ENCODE measurements at regions not wholly inside any gene's neighbourhood (a gene's known extent, or its start where the extent isn't known, plus 50 kb on each side); places are given as distances from the start of the nearest gene placed in this dataset.

GRCh38 chr2:104650405-104650996 lies 203.4 kb upstream of the POU3F3 start:
- Histone ChIP-seq H3K27ac (ENCODE audit: low read length) (no peak overlapping the region), H3K27me3 (ENCODE audit: control insufficient read depth, insufficient read depth, low read length) (no peaks in the 10 kb centered on the region), H3K4me3 (ENCODE audit: low read length) (no peak overlapping the region), H3K9me3 (ENCODE audit: control insufficient read depth, insufficient read depth, low read length) (no peaks in the 10 kb centered on the region), H3K36me3 (ENCODE audit: control insufficient read depth, insufficient read depth, low read length) (no peaks in the 10 kb centered on the region), H3K4me1 (ENCODE audit: control insufficient read depth, insufficient read depth, low read length) (no peaks in the 10 kb centered on the region)
- no peak for DNase-seq
- no peak for TF ChIP-seq CTCF (IDR thresholded peaks at IDR 0.05)
- peaks cover 0 to 5% of the 10 kb centered on the region in 2 donors for H3K9me3 Mint-ChIP-seq
- H3K4me3 Mint-ChIP-seq = no peak overlapping the region
- no peak for ATAC-seq
- no peaks in the 10 kb centered on the region for H3K36me3 Mint-ChIP-seq
- no peaks in the 10 kb centered on the region for H3K4me1 Mint-ChIP-seq
- H3K27ac Mint-ChIP-seq = no peak overlapping the region
- intact Hi-C loops (cut with micrococcal nuclease) = no loop called here
- peaks cover 21 to 34% of the 10 kb centered on the region in 2 donors for H3K27me3 Mint-ChIP-seq (ENCODE audit: low read depth in 2 of 2)

- DNase-seq = no peak
- H3K4me1 Mint-ChIP-seq = peaks cover 16 to 18% of the 10 kb centered on the region in 2 donors
- Histone ChIP-seq H3K4me3 (ENCODE audit: low read length) (no peak overlapping the region), H3K27ac (ENCODE audit: low read length) (no peak overlapping the region), H3K9me3 (ENCODE audit: control insufficient read depth, insufficient read depth, low read length) (no peaks in the 10 kb centered on the region), H3K27me3 (ENCODE audit: control insufficient read depth, insufficient read depth, low read length) (peaks cover 4% of the 10 kb centered on the region), H3K4me1 (ENCODE audit: control insufficient read depth, insufficient read depth, low read length) (peaks cover 12% of the 10 kb centered on the region), H3K36me3 (ENCODE audit: control insufficient read depth, insufficient read depth, low read length) (no peaks in the 10 kb centered on the region)
- no peak overlapping the region for H3K27ac Mint-ChIP-seq
- WGBS (ENCODE audit: insufficient coverage) = 98% methylated on average over 4 of the region's 4 CpGs
- H3K27me3 Mint-ChIP-seq (ENCODE audit: low read depth in 2 of 2) = peaks cover 31 to 48% of the 10 kb centered on the region in 2 donors
- intact Hi-C loops (cut with micrococcal nuclease) = no loop called here
- no peak overlapping the region for H3K4me3 Mint-ChIP-seq
- no peak for TF ChIP-seq CTCF (IDR thresholded peaks at IDR 0.05)
- peaks cover 7% of the 10 kb centered on the region for H3K36me3 Mint-ChIP-seq
- peaks cover 0 to 5% of the 10 kb centered on the region in 2 donors for H3K9me3 Mint-ChIP-seq
- no peak for ATAC-seq
Measured at GRCh38 chr2:104654811-104655210, 199.1 kb upstream of the POU3F3 start.

- Mint-ChIP-seq H3K4me1 (peaks cover 16 to 18% of the 10 kb centered on the region in 2 donors), H3K27ac (no peak overlapping the region), H3K27me3 (ENCODE audit: low read depth in 2 of 2) (peaks cover 40 to 43% of the 10 kb centered on the region in 2 donors), H3K4me3 (no peak overlapping the region), H3K36me3 (peaks cover 7% of the 10 kb centered on the region), H3K9me3 (no peaks in the 10 kb centered on the region)
- Histone ChIP-seq H3K4me3 (ENCODE audit: low read length) (no peak overlapping the region), H3K4me1 (ENCODE audit: control insufficient read depth, insufficient read depth, low read length) (peaks cover 12% of the 10 kb centered on the region), H3K36me3 (ENCODE audit: control insufficient read depth, insufficient read depth, low read length) (no peaks in the 10 kb centered on the region), H3K27ac (ENCODE audit: low read length) (no peak overlapping the region), H3K27me3 (ENCODE audit: control insufficient read depth, insufficient read depth, low read length) (peaks cover 6% of the 10 kb centered on the region), H3K9me3 (ENCODE audit: control insufficient read depth, insufficient read depth, low read length) (no peaks in the 10 kb centered on the region)
- no peak for DNase-seq
- 85% methylated on average over 20 of the region's 20 CpGs for WGBS (ENCODE audit: insufficient coverage)
- no peak for TF ChIP-seq CTCF (IDR thresholded peaks at IDR 0.05)
- ATAC-seq = no peak
- intact Hi-C loops (cut with micrococcal nuclease) = no loop called here
Measured at GRCh38 chr2:104656571-104657163, 197.2 kb upstream of the POU3F3 start.

All from natural killer cell (primary cell).